IMR-90 (cell line): ENCODE measurements at regions not wholly inside any gene's neighbourhood (a gene's known extent, or its start where the extent isn't known, plus 50 kb on each side); places are given as distances from the start of the nearest gene placed in this dataset.

ENCODE experiments used
- ATAC-seq: fragments of 200-7000 bp; cut with Tn5 transposase; 2 replicates; pipeline ENCODE4 v1.9.1; 2020; ENCODE audit warnings: low read depth, mild to moderate bottlenecking, moderate library complexity
- BruUV-seq: library from RNA; stranded (reverse); fragments of 400-500 nt; replicated peaks from 2 replicates; lab custom pipeline; 2021; lab: Mats Ljungman, UMichigan
- CTCF ChIA-PET: fragments of 300-600 bp; formaldehyde crosslinking; extraction: SDS; loops from one replicate; lab custom pipeline; 2021; ENCODE audit warnings: antibody characterized with exemption; lab: Yijun Ruan, JAX
- POLR2A ChIA-PET: fragments of 300-600 bp; sonication (Branson Sonifier 250); formaldehyde crosslinking; loops from one replicate; lab custom pipeline; 2022; ENCODE audit warnings: antibody characterized with exemption; ENCODE audit not compliant: unreplicated experiment; lab: Charles Lee
- DNase-seq: peaks from one replicate; pipeline ENCODE4 v3.0.0; 2013
- H2AFZ ChIP-seq: replicated peaks from 2 replicates; pipeline ENCODE3; 2013; ENCODE audit warnings: low read length, mild to moderate bottlenecking; ENCODE audit not compliant: poor library complexity
- H2AK5ac ChIP-seq: 2 replicates; pipeline ENCODE4 v1.6.1; 2013; ENCODE audit warnings: low read depth, low read length, inconsistent platforms
- H2AK9ac ChIP-seq: replicated peaks from 2 replicates; pipeline ENCODE3; 2013; ENCODE audit warnings: mild to moderate bottlenecking, low read depth, low read length, moderate library complexity; ENCODE audit not compliant: poor library complexity
- H2BK120ac ChIP-seq: 2 replicates; pipeline ENCODE4 v1.6.1; 2013; ENCODE audit warnings: low read depth, low read length, inconsistent platforms
- H2BK15ac ChIP-seq: 3 replicates; pipeline ENCODE4 v1.6.1; 2013; ENCODE audit warnings: low read depth, low read length, inconsistent platforms
- H2BK20ac ChIP-seq: 2 replicates; pipeline ENCODE4 v1.6.1; 2013; ENCODE audit warnings: low read depth, mild to moderate bottlenecking, inconsistent platforms, low read length, moderate library complexity
- H2BK5ac ChIP-seq: 2 replicates; pipeline ENCODE4 v1.6.1; 2013; ENCODE audit warnings: mild to moderate bottlenecking, low read depth, low read length, inconsistent platforms; ENCODE audit not compliant: poor library complexity, severe bottlenecking
- H3K14ac ChIP-seq: replicated peaks from 2 replicates; pipeline ENCODE4 v1.6.1; 2013; ENCODE audit warnings: low read depth, low read length, inconsistent platforms
- H3K18ac ChIP-seq: 2 replicates; pipeline ENCODE4 v1.6.1; 2013; ENCODE audit warnings: low read depth, low read length, control low read depth
- H3K23ac ChIP-seq: 2 replicates; pipeline ENCODE4 v1.6.1; 2013; ENCODE audit warnings: low read depth, low read length, inconsistent platforms
- H3K27ac ChIP-seq: 2 replicates; pipeline ENCODE4 v1.5.1; 2013; ENCODE audit warnings: mild to moderate bottlenecking, control low read depth, low read length; ENCODE audit not compliant: insufficient read depth
- H3K27me3 ChIP-seq: 2 replicates; pipeline ENCODE4 v1.6.1; 2013; ENCODE audit warnings: low read length; ENCODE audit not compliant: control insufficient read depth, insufficient read depth
- H3K36me3 ChIP-seq: 2 replicates; pipeline ENCODE4 v1.6.1; 2013; ENCODE audit warnings: low read length, mixed read lengths; ENCODE audit not compliant: control insufficient read depth, insufficient read depth
- H3K4ac ChIP-seq: 2 replicates; pipeline ENCODE4 v1.6.1; 2013; ENCODE audit warnings: low read depth, low read length, inconsistent platforms
- H3K4me1 ChIP-seq: 2 replicates; pipeline ENCODE4 v1.6.1; 2013; ENCODE audit warnings: low read length, mixed read lengths; ENCODE audit not compliant: control insufficient read depth, insufficient read depth
- H3K4me2 ChIP-seq: 2 replicates; pipeline ENCODE4 v1.6.1; 2013; ENCODE audit warnings: low read depth, mild to moderate bottlenecking, control low read depth, low read length, moderate library complexity
- H3K4me3 ChIP-seq: 2 replicates; pipeline ENCODE4 v1.5.1; 2013; ENCODE audit warnings: low read depth, mild to moderate bottlenecking, control low read depth, low read length, moderate library complexity; ENCODE audit not compliant: insufficient read depth
- H3K56ac ChIP-seq: 2 replicates; pipeline ENCODE4 v1.6.1; 2013; ENCODE audit warnings: low read length, inconsistent platforms; ENCODE audit not compliant: insufficient read depth; ENCODE audit errors: extremely low read depth
- H3K79me1 ChIP-seq, 2 experiments: 2 replicates each; pipeline ENCODE4 v1.6.1; 2013; ENCODE audit warnings: low read length in 2 of 2, inconsistent platforms in 1 of 2, low read depth in 1 of 2
- H3K9ac ChIP-seq: 2 replicates; pipeline ENCODE4 v1.6.1; 2013; ENCODE audit warnings: low read depth, low read length, control low read depth
- H3K9me1 ChIP-seq: 2 replicates; pipeline ENCODE4 v1.6.1; 2013; ENCODE audit warnings: low read length, inconsistent platforms; ENCODE audit not compliant: insufficient read depth
- H3K9me3 ChIP-seq: 2 replicates; pipeline ENCODE4 v1.6.1; 2013; ENCODE audit warnings: low read length; ENCODE audit not compliant: control insufficient read depth, insufficient read depth
- H4K20me1 ChIP-seq: 2 replicates; pipeline ENCODE4 v1.6.1; 2013; ENCODE audit warnings: low read length, inconsistent platforms; ENCODE audit not compliant: insufficient read depth
- H4K5ac ChIP-seq: 2 replicates; pipeline ENCODE4 v1.6.1; 2013; ENCODE audit warnings: mild to moderate bottlenecking, low read depth, low read length, control low read depth
- H4K8ac ChIP-seq, 2 experiments: 2 replicates each; pipeline ENCODE4 v1.6.1; 2013; ENCODE audit warnings: low read depth in 2 of 2, low read length in 2 of 2, control low read depth in 1 of 2, inconsistent platforms in 1 of 2
- H4K91ac ChIP-seq: 2 replicates; pipeline ENCODE4 v1.6.1; 2013; ENCODE audit warnings: low read depth, low read length, inconsistent platforms; ENCODE audit not compliant: insufficient read depth
- BHLHE40 ChIP-seq: fragments of 150-350 bp; IDR thresholded peaks from 2 replicates; pipeline ENCODE4 v1.6.1; 2016; ENCODE audit warnings: mild to moderate bottlenecking, low read depth, low read length
- CEBPB ChIP-seq: IDR thresholded peaks from 2 replicates; pipeline ENCODE4 v1.6.1; 2012; ENCODE audit warnings: low read depth, low read length, improper control_type of control experiment
- CHD1 ChIP-seq: IDR thresholded peaks from 2 replicates; pipeline ENCODE4 v1.6.1; 2012; ENCODE audit warnings: low read depth, low read length, improper control_type of control experiment
- CTCF ChIP-seq: conservative IDR thresholded peaks from 2 replicates; pipeline ENCODE4 v1.5.1; 2012; ENCODE audit warnings: mild to moderate bottlenecking, low read depth, low read length, improper control_type of control experiment
- FOS ChIP-seq: fragments of 150-350 bp; IDR thresholded peaks from 2 replicates; pipeline ENCODE4 v1.6.1; 2016; ENCODE audit warnings: low read depth, low read length
- MAFK ChIP-seq: IDR thresholded peaks from 2 replicates; pipeline ENCODE4 v1.6.1; 2012; ENCODE audit warnings: low read depth, low read length, improper control_type of control experiment
- MAZ ChIP-seq: IDR thresholded peaks from 2 replicates; pipeline ENCODE4 v1.6.1; 2012; ENCODE audit warnings: low read depth, mild to moderate bottlenecking, low read length, improper control_type of control experiment, moderate library complexity, borderline replicate concordance
- MXI1 ChIP-seq: IDR thresholded peaks from 2 replicates; pipeline ENCODE4 v1.6.1; 2012; ENCODE audit warnings: low read depth, mild to moderate bottlenecking, low read length, moderate library complexity, borderline replicate concordance
- NFE2L2 ChIP-seq: fragments of 150-350 bp; IDR thresholded peaks from 2 replicates; pipeline ENCODE4 v1.6.1; 2016; ENCODE audit warnings: low read depth, mild to moderate bottlenecking, low read length
- POLR2A ChIP-seq: IDR thresholded peaks from 2 replicates; pipeline ENCODE4 v1.6.1; 2012; ENCODE audit warnings: mild to moderate bottlenecking, low read depth, low read length
- RAD21 ChIP-seq: IDR thresholded peaks from 2 replicates; pipeline ENCODE4 v1.6.1; 2012; ENCODE audit warnings: low read length, improper control_type of control experiment
- RCOR1 ChIP-seq: IDR thresholded peaks from 2 replicates; pipeline ENCODE4 v1.6.1; 2012; ENCODE audit warnings: mild to moderate bottlenecking, low read length, improper control_type of control experiment; ENCODE audit not compliant: insufficient replicate concordance
- RFX5 ChIP-seq: IDR thresholded peaks from 2 replicates; pipeline ENCODE4 v1.8.0; 2012; ENCODE audit warnings: low read depth, mild to moderate bottlenecking, low read length, moderate library complexity
- SMC3 ChIP-seq: fragments of 150-350 bp; IDR thresholded peaks from 2 replicates; pipeline ENCODE4 v1.6.1; 2016; ENCODE audit warnings: low read depth, mild to moderate bottlenecking, antibody characterized with exemption, low read length, moderate library complexity
- WGBS, 2 experiments: methylation state at CpG; one replicate each; pipeline versions ENCODE4 v1.1.5 to v1.1.7; 2013; ENCODE audit warnings: missing lambda C conversion rate in 2 of 2; ENCODE audit not compliant: insufficient read length in 1 of 2; ENCODE audit errors: extremely low coverage in 2 of 2; 5-methylcytosine and 5-hydroxymethylcytosine counted together
- dilution Hi-C: fragments of 300-500 bp; cut with HindIII; formaldehyde crosslinking; loops from one replicate; pipeline ENCODE4 v1.14.3; 2018; ENCODE audit warnings: low sequenced_read_pairs; ENCODE audit not compliant: unreplicated experiment
- in situ Hi-C: fragments of 300-500 bp; cut with MboI; formaldehyde crosslinking; loops from 3 replicates; pipeline ENCODE4 v1.14.3; 2019; ENCODE audit warnings: low sequenced_read_pairs, inconsistent platforms, mixed read lengths
- intact Hi-C: fragments of 100-400 bp; cut with micrococcal nuclease; formaldehyde crosslinking; loops from 2 replicates; pipeline ENCODE4 v1.10.0; 2022
- TF ChIP-seq, protein P1 (sequence below): fragments of 150-350 bp; IDR thresholded peaks from 2 replicates; pipeline ENCODE4 v1.6.1; 2017; ENCODE audit warnings: mild to moderate bottlenecking, antibody characterized with exemption, low read length, low read depth
- TF ChIP-seq, protein P2 (sequence below): fragments of 150-350 bp; IDR thresholded peaks from 2 replicates; pipeline ENCODE4 v1.6.1; 2016; ENCODE audit warnings: low read depth, mild to moderate bottlenecking, low read length, moderate library complexity, borderline replicate concordance

GRCh38 chr1:9477535-9477934, 61.7 kb upstream of the SLC25A33 start:
- H3K56ac ChIP-seq = no peak overlapping the region
- no peak overlapping the region for H3K23ac ChIP-seq
- no peak overlapping the region for H4K8ac ChIP-seq
- no peak overlapping the region for H2AK5ac ChIP-seq
- H3K9me3 ChIP-seq = no peaks in the 10 kb centered on the region
- H3K9ac ChIP-seq = no peak overlapping the region
- no peak overlapping the region for H3K4ac ChIP-seq
- WGBS, 2 experiments = 77% methylated on average over 4 of the region's 4 CpGs; no CpG with 5 or more reads in 1 of the 2 experiments
- H2AK9ac ChIP-seq = no peak overlapping the region
- H3K27ac ChIP-seq = no peak overlapping the region
- H2BK20ac ChIP-seq = no peak overlapping the region
- dilution Hi-C loops (no loop called here), intact Hi-C loops (no loop called here), in situ Hi-C loops (loop anchor here (25.0 kb wide), 2 partner anchors 340 to 565 kb away; partner anchors contain the start of gene GPR157)
- no peaks in the 10 kb centered on the region for H3K79me1 ChIP-seq
- H3K18ac ChIP-seq = no peak overlapping the region
- TF ChIP-seq POLR2A (no peak), CEBPB (no peak), MAFK (no peak), FOS (no peak), CTCF (no peak), MXI1 (no peak), RFX5 (no peak), RCOR1 (no peak), RAD21 (no peak), BHLHE40 (no peak), SMC3 (no peak), MAZ (no peak), CHD1 (no peak), NFE2L2 (no peak)
- TF ChIP-seq, protein P1, sequence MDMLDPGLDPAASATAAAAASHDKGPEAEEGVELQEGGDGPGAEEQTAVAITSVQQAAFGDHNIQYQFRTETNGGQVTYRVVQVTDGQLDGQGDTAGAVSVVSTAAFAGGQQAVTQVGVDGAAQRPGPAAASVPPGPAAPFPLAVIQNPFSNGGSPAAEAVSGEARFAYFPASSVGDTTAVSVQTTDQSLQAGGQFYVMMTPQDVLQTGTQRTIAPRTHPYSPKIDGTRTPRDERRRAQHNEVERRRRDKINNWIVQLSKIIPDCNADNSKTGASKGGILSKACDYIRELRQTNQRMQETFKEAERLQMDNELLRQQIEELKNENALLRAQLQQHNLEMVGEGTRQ = no peak
- TF ChIP-seq, protein P2, sequence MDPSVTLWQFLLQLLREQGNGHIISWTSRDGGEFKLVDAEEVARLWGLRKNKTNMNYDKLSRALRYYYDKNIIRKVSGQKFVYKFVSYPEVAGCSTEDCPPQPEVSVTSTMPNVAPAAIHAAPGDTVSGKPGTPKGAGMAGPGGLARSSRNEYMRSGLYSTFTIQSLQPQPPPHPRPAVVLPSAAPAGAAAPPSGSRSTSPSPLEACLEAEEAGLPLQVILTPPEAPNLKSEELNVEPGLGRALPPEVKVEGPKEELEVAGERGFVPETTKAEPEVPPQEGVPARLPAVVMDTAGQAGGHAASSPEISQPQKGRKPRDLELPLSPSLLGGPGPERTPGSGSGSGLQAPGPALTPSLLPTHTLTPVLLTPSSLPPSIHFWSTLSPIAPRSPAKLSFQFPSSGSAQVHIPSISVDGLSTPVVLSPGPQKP = no peak
- H4K91ac ChIP-seq = no peak overlapping the region
- POLR2A ChIA-PET = no interaction called here
- BruUV-seq = no TSS peak
- H3K14ac ChIP-seq = no peak overlapping the region
- no peak overlapping the region for H2BK15ac ChIP-seq
- H3K9me1 ChIP-seq = 0 out of 2 replicates have a peak, but pooled peaks cover 6% of the 10 kb centered on the region
- peaks cover 3% of the 10 kb centered on the region; the same call in 1 of the 2 replicates for H3K4me1 ChIP-seq
- H3K4me2 ChIP-seq = no peak overlapping the region
- no peak overlapping the region for H2BK120ac ChIP-seq
- CTCF ChIA-PET = no interaction called here
- DNase-seq = no peak
- peak overlapping the region; percentile 19 for H2AFZ ChIP-seq
- peaks cover 5% of the 10 kb centered on the region for H3K27me3 ChIP-seq
- no peaks in the 10 kb centered on the region for H3K36me3 ChIP-seq
- no peaks in the 10 kb centered on the region for H4K20me1 ChIP-seq
- H3K4me3 ChIP-seq = no peak overlapping the region
- H4K5ac ChIP-seq = no peak overlapping the region
- no peak for ATAC-seq
- no peak overlapping the region for H2BK5ac ChIP-seq
